NCI-H187 treated with DMSO at 0.1 percent for 48 hours (cell line): ENCODE measurements at regions not wholly inside any gene's neighbourhood (a gene's known extent, or its start where the extent isn't known, plus 50 kb on each side); places are given as distances from the start of the nearest gene placed in this dataset.

Experiments used
- DNase-seq: peaks from one replicate; lab custom pipeline; 2025; lab: John Stamatoyannopoulos, UW

DNA sequence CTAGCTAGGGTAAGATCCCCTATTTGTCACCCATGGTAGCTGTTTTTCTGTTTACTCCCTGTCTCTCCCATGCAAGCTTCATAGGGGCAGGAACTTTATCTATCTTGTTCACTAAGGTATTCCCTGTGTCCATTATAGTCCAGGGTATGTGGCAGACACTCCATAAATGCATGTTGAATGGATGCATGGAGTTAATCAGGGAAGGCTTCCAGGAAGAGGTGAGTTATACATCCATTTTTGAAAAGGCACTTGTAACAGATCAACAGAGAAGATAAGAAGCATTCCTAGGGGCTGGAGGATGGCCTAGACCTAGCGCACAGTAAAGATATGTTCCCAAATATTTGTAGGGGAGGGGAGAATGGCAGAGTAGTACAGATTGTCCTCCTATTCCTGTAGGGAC is 130.3 kb downstream of the BUD13 start:
- DNase-seq = no peak

DNA sequence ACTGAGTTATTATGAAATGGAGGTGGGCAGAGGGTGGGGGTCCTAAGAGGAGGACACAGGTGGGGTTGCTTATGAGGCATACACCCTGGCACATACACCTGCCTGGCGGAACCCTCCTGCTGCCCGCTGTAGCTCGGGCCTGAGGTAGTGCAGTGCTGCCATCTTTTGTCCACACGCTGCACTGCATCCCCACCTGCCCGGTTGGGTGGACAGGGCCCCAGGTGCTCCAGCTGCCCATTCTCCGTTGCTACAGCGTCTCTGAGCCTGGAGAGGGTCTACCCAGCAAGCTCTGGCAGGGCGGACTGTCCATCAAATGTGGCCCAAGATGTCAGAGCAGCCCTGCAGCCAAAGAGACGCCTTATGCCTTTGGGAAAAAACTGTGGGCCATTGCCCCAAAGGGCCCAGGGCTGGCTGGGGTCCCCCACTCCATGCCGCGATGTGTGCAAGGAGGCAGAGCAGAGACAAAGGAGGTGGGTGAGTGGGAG is 131.2 kb downstream of the BUD13 start:
- no peak for DNase-seq

DNA sequence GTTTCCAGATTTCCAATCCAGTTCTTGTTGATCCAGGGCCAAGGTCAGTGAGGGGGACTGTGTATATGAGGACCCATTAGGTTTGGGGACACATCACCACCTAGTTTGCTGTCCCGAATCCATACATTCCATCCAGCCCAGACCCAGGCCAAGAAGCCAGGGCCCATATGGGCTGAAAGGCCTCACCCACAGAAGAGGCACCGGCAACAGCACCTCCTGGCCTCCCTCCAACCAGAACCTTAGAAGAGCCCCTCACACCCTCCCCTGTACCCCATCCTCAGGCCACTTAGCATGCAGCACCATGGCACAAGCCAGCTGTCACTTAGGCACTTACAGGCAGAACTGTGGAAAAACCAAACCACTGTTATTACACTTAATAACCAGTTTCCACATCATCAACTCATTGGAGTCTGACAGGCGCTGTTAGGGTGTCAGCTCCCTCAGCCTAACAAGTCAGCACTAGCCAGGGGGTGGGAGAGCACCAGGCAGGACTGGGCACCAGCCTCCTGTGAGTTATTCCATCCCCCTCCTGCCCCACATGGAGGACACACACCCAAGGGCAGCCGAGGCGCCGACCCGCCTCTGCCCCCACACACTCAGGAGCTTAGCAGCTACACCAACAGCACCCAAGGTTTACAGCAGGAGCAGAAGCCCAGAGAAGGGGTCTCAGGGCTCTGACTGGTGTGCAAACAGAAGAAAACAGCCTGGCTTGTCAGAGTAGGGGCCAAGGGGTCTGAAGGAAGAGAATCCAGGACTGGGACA is 132.0 kb downstream of the BUD13 start:
- no peak for DNase-seq

DNA sequence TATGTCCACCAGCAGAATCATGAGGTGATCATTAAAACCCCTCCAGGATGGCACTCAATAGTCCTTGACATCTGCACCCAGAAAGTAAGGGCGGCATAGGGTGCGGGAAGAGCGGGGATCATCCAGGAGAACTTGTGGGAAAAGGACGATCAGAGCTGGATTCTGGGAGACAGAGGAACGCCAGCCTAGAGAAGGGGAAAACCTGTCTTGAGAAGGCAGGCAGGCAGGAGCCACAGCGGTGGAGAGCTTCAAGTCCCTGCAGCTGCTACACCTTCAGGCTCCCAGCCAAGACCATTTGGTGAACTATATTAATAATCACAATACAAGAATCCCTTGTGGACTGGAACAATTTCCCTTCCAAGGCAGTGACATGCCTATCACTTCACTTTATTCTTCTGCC is 134.3 kb downstream of the BUD13 start:
- DNase-seq = no peak

DNA sequence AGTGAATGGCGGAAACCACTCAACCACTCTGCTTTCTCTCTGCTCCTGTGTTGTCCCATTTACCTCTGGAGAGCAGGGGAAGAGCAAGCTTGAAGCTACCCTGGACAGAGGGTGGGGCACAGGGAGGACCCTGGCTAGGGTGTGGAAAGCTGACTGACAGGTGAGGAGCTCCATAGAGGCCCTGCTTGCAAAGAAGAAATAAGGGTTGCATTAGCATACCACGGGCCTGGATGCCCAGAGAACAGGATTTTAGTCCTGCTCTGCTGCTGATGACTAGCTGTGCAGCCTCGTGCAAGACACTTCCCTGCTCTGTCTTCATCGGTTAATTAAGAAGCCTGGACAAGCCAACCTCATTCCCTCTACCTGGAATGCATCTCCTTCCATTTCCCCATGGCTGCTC is 135.0 kb downstream of the BUD13 start:
- DNase-seq = peak; percentile 18

DNA sequence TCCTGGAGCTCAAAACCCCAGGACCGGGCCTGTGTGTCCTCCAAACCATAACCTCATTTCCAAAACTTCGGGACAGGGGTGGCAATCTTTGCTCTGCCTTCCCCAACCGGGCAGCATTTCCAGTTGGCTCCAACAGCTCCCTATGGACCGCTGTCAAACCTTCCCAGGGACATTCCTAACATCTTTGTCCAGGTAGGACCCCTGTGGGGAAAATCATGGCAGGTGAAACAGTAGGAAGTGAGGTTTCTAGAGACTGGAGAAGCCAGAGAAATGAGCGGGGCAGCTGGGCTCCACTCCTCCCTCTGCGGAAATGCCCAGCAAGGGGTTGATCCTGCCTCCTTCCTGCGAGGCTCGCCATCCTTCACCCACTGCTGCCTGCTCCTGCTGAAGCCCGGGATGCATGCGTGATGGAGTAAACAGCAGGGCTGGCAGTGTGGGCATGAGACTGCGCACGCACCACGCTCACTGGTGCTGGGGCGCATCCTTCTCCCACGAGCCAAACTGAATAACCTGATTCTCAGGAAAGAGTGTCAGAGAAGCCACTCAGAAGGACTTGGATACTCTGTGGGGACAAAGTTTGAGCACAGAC is 136.4 kb downstream of the BUD13 start:
- DNase-seq = no peak

DNA sequence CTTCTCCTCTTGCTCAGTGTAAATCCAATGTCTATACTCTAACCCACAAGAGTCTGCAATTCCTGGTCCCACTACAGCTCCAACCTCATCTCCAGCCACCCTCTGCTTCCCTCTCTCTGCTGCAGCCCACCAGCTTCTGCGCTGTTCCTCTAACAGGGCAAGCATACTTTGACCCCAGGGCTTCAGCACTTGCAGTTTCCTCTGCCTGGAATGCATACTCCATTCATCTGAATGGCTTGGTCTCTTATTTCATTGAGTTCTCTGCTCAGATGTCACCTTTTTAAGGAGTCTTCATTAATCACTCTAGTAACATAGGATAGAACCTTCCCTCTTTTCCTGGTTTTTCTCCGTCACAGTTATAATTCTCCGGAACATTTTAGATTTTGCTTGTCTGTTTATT is 141.6 kb downstream of the BUD13 start:
- no peak for DNase-seq

DNA sequence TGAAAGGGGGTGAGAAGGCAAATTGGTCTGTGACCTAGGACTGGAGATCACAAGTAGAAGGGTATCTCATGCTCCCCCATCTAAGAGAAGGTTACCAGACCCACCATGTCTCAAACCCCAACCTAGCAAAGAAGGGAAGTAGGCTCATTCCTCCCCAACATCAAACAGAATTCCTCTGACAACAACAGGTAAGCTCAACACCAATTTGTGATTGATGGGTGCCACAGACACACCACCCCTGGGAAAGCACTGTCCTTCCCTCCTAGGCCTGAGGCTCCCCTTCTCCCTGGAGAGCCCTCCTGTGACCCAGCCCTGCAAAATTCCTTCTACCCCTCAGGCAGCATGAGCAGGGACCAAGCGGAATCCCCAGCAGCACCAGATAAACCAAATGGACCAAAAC is 154.3 kb downstream of the BUD13 start:
- DNase-seq = no peak

DNA sequence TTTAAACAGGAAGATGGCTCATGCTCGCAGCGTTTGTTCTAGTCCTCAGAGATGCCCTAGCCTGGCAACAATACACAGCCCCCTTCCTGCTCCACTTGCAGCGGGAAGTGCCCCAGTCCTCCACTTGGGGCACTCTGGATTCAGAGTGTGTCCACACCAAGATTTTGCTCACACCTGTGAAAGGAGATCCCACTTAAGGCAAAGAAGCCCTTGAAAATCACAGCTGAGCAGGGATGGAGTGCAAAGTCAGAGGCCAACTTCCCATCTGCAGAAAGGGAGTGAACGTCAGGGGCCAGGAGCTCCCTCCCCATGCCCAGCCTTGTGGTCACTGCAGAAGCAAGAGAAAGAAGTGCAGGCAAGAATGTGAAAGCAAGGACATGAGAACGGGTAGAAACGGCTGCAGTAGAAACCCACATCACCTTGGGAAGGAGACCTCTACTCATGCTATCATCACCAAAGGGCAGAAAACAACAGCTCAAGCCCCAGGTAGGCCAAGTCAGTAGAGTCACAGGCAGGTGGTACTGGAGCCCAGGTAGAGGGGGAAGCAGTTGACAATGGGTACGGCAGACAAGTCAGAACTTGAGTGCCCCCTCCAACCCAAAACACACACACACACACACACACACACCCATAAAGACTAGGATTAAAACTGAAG is 157.4 kb downstream of the BUD13 start:
- DNase-seq = no peak

DNA sequence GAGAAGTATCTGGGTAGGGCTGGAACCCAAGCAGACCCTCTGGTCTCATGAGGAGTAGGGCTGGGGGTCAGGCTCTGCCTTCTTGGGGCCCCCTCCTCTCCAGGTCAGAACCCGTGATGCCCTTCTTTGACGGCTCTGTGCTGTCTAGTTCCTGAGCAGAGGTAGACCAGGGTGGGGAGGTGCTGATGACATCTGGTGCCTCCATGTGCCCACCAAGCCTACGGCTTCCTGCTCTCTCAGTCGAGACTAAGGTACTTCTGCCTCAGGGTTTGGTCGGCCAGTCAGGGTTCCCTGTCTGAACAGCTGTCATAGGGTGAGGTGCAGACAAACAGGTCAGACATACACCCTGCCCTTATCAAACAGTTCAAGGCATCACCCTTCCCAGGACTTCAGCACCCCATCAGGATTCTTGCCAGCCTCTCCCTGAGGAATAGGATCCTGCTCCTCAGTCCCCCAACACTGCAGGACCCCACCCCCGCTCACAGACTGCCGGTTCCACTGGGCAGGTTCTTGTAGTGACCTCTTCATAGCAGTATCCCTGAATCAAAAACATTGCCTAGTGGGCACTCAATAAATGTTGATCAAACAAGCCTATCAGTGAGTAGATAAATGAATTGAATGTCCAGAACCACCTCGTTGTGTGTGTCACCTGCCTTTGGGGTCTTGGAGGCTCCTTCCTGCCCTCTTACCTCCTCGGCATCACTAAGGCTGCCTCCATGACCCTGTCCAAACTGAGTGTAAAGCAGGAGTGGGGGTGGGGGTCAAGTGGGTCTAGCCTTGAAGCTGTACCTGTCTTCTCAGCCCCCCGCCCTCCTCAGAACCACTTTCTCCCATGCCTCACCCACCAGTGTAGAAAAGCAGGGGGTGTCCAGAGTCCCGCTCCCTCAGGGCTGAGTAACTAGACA is 158.2 kb downstream of the BUD13 start:
- DNase-seq = no peak

DNA sequence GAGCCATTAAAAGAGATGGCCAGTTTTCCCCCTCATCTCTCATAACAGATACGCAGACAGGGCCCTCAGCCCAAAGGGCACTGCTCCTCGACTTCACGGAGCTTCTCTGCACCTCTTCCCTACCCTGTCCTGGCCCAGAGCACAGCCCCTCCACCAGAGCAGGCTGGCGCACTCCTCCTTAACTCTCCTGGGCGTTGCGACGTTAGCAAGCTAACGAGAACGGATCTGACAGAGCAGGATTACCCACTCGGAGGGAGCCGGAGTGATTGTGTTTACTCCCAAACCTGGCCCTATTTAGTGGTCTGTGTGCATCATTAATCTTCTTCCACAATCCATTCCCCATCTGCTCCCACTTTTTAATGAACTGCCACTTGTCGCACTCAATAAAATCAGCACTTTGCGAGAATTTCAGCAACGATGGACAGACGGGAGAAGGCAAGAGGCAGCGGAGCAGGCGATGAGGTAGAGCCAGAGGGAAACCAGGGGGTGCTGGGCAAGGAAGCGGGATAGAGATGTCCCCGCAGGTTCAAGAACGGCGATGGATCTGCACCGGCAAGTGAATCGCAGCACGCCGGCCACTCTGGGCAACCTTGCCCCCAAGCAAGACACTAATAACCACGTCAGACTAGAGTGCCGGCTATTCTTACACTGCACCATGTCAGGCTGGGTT is 159.4 kb downstream of the BUD13 start:
- no peak for DNase-seq

DNA sequence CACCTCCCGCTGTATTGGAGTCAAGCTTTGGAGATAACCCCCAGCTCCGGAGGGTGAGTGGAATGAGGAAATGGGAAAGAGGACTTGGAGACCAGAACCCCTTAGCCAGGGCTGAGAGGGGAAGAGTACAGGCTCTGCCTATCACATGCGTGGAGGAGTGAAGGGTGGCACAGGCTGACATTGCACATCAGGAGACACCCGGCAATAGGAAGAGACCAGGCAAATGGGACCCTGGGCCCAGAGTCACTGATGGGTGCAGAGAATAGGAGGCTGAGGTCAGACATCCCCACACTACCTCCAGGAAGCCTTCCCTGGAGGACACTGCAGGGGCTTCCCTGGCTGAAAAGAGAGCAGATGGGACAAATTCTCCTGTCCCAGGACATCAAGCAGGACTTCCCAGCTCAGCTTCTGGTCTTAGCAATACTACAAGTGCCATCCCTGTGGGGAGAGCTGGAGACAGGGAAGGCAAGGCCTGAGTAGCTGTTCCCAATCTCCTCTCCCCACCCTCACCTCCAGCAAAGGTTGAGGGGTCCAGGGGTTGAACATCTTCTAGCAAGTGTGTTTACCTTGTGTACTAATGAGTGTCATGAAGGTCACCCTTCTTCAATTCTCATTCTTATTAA is 160.7 kb downstream of the BUD13 start:
- DNase-seq = no peak

DNA sequence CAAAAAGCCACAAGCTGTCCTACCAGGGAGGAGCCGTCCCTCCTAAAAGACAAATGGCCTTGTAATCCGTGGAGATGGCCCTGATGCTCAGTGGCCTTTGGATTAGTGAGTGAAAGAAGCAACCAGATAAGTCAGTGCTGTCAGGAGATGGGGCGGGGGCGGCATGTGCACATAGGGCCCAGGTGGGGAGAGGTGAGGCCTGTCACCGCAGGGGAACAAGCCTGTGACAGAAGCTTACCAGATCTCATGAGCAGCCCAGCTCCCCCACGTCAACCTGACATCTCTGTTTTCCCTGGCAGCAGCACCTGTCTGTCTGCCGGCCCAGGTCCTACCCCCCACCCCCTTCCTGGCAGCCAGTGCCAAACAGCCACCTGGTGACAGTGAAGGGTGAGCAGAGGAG is 162.6 kb downstream of the BUD13 start:
- DNase-seq = no peak

DNA sequence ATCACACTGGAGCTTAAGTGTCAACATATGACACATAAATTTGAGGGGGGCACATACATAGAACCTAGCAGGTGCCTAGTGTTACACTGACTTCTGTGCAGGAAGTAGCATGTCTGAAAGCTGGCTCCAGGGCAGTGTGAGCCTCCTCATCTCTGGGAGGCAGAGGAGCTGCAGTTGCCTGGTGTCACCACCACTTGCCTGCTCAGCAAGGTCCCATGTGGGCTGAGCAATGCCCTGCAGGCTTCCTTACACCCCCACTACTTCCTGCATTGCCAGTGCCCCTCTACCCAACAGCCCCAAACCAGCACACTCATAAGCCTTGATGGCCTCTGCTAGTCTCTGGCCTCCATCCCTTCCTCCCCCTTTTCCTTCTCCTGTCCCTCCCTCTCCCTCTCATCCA is 165.8 kb downstream of the BUD13 start:
- DNase-seq = no peak

DNA sequence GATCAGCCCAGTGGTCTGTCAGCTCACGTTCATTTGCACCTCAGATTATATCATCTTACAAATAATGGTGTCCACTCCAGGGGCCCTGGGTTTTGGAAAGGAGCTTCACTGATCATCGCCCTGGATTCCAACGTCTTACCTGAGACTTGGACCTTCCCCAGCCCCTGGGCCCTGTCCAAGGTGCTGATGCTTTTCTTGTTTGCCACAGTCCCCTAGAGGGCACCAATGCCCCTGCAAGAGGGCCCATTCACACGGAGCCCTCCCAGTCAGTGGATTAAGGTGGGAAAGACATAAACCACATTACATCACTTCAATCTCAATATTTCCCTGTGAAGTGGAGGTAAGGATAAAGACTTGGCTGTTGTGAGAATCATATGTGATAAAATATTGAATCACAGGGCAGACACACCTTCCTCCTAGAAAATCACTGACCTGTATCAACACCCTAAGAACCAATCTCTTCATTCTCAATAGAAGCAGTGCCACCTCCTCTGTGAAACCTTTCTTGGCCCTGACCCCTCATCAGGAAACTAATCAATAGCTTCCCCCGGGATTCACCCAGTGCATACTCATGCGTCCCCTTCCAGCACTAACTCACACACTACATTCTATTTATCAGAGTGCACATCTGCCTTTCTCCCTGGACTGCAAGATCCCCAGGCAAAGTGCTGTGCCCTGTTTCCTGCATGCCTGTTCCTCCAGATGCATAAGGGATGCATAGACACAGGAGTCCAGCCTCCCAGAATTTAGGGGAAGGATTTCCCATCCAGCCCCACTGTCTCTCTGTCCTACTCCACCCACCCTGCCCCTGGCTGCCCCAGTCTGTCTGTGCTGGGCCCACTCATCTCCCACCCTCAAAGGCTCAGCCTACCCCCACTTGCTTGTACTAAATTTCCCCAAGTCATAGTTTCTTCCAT is 167.0 kb downstream of the BUD13 start:
- DNase-seq = no peak

DNA sequence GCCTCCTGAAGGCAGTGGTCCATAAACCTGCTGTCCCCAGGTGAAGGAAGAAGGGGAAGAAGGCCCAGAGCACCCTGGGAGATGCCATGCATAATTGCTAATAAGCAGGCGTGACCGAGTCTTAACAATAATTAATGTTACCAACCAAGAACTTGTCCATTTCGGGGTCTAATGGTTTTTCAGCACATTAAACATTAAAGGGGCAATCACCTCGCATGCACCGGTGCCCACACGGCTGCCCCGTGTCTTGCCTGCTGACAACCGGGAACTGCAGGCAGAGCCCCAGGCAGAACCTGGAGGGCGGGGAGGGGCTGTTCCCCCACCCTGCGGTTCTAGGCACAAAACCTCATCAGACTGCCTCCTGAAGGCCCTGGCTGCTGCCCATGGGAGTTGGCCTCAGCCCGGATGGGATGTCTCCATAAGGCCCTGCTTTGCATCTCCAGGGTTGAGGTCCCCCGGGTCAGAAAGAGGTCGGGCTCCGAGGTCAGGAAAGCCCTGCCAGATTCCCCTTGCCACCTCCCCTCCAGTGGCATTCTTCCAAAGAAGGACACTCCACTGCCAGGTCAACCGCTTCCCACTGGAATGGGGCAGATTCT is 169.0 kb downstream of the BUD13 start:
- DNase-seq = no peak

DNA sequence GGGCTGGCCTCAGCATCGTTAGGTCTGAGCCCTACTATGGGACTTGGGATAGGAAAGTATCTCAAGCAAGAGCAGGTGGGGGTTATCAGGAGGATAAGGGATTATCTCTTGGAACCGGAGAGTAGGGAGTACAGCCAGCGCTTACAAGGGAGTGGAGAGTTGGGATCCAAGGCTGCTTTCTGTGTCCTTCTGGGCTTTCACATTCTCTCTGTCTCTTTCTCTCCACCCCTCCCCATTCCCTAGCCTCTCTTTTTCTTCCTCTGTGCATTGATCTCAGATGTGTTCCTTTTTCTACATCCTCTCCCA is 170.2 kb downstream of the BUD13 start:
- DNase-seq = no peak

DNA sequence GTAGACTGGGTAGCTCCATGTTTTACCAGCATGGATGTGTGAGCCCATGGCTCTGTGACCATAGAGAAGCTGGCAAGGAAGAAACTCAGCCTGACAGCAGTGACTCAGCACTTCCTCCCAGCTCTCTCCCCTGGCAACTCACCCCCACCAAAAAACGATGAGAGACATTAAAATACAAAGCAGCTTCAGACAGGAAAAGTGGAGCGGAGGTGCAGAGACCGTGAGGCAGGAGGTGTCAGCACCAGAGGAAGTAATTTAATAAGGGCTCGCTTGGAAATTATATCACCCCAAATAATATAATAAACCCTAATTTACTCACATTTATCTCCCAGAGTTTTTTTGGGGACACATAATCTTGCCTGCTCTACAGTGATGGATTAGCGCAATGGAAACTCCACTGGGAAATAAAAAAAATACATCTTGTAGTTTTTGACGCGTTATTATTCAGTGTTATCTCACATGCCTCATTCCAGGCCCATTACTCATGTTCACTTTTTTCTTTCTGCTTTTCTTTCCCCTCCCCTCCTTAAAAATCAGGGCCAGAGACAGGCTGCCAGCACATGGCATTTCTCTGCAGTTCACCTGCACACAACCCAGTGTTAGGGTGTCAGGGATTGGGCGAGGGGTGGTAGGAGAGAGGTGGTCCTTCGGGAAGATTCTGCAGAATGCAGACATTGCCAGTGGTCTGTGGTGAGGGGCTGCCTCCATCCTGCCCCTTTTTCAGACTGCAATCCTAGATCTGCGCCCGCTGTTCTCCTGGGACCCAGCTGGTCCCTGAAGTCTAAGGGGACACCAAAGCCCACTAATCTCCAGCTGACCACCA is 170.8 kb downstream of the BUD13 start:
- no peak for DNase-seq

DNA sequence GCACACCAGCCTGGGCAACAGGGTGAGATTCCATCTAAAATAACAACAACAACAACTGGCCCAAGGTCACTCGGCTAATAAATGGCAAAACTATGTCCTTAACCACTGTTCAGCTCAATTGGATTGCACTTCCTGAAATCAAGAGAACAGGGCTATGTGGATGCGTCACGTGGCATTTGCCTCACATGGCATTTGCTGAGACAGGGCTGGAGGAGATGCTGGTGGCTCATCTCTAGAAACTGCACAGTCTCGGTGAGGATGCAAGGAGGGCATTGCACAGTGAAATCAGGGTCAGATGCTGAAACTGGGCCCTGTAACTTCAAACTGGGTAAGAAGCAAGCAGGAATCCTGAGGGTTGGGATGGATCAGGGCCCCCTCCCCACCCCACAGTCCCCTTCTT is 171.9 kb downstream of the BUD13 start:
- no peak for DNase-seq
